Activated CD8-positive, alpha-beta memory T cell treated with anti-CD3 and anti-CD28 coated beads for 4 hours (primary cell): ENCODE measurements at regions not wholly inside any gene's neighbourhood (a gene's known extent, or its start where the extent isn't known, plus 50 kb on each side); places are given as distances from the start of the nearest gene placed in this dataset.

Experiments used
- DNase-seq, 2 donors: peaks; one replicate each; pipeline ENCODE4 v3.0.0-alpha.2; 2020; ENCODE audit warnings: low read depth in 2 of 2

- no peak for DNase-seq
These were observed 52.7 kb upstream of the PELI1 start for GRCh38 chr2:64196963-64197362.

GRCh38 chr2:64201151-64201550 is 56.9 kb upstream of the PELI1 start:
- DNase-seq = no peak

GRCh38 chr2:64202206-64202845 is 58.1 kb upstream of the PELI1 start:
- no peak for DNase-seq

GRCh38 chr2:64203131-64203857 is 59.1 kb upstream of the PELI1 start:
- no peak for DNase-seq

- no peak for DNase-seq
These were observed 59.8 kb upstream of the PELI1 start for GRCh38 chr2:64203858-64204632.

- DNase-seq = no peak
These were observed 60.5 kb upstream of the PELI1 start for GRCh38 chr2:64204703-64205102.

GRCh38 chr2:64205415-64205814 is 61.2 kb upstream of the PELI1 start:
- DNase-seq = no peak

- DNase-seq = no peak
These were observed 63.4 kb upstream of the PELI1 start for GRCh38 chr2:64207573-64207972.

- no peak for DNase-seq
These were observed 66.6 kb upstream of the PELI1 start for GRCh38 chr2:64210816-64211215.

GRCh38 chr2:64211276-64211921 is 67.2 kb upstream of the PELI1 start:
- DNase-seq = no peak

GRCh38 chr2:64212346-64212745 is 68.1 kb upstream of the PELI1 start:
- no peak for DNase-seq

GRCh38 chr2:64212801-64213321 is 68.6 kb upstream of the PELI1 start:
- DNase-seq = peak in 1 of 2 donors; percentile 7

GRCh38 chr2:64213532-64214275 is 69.5 kb upstream of the PELI1 start:
- DNase-seq = no peak

- DNase-seq = no peak
These were observed 70.3 kb upstream of the PELI1 start for GRCh38 chr2:64214281-64215115.

- DNase-seq = no peak
These were observed 73.1 kb upstream of the PELI1 start for GRCh38 chr2:64217198-64217869.

- DNase-seq = no peak
These were observed 74.0 kb upstream of the PELI1 start for GRCh38 chr2:64218137-64218802.

GRCh38 chr2:64219149-64219548 is 74.9 kb upstream of the PELI1 start:
- DNase-seq = no peak

- DNase-seq = no peak
These were observed 76.0 kb upstream of the PELI1 start for GRCh38 chr2:64220265-64220664.

- no peak for DNase-seq
These were observed 76.8 kb upstream of the PELI1 start for GRCh38 chr2:64220894-64221617.
